ENCODE measurements at regions not wholly inside any gene's neighbourhood (a gene's known extent, or its start where the extent isn't known, plus 50 kb on each side); places are given as distances from the start of the nearest gene placed in this dataset.
A peak's percentile ranks its signal among the peaks of the same experiment; 100 is the strongest.

- intact Hi-C loops (cut with DNase I) = no loop called here
- DNase-seq = peak in 1 of 10 donors; percentile 28
These were observed 144.1 kb upstream of the IGSF21 start for GRCh38 chr1:17963513-17963912.

- intact Hi-C loops (cut with DNase I) = no loop called here
- DNase-seq = peak in 1 of 10 donors; percentile 41
These were observed 142.0 kb upstream of the IGSF21 start for GRCh38 chr1:17965515-17966100.

- intact Hi-C loops (cut with DNase I) = no loop called here
- peak; percentile 17 to 97 (median 80) for DNase-seq
These were observed 141.3 kb upstream of the IGSF21 start for GRCh38 chr1:17966341-17966740.

GRCh38 chr1:17967623-17968255, 139.9 kb upstream of the IGSF21 start:
- intact Hi-C loops (cut with DNase I) = no loop called here

GRCh38 chr1:17970757-17971156, 136.8 kb upstream of the IGSF21 start:
- DNase-seq = peak in 1 of 10 donors; percentile 12
- intact Hi-C loops (cut with DNase I) = no loop called here

More at GRCh38 chr1:17967623-17968255, 139.9 kb upstream of the IGSF21 start:
- peak in 3 of 10 donors; percentile 21 to 56 (median 26) for DNase-seq

- intact Hi-C loops (cut with DNase I) = no loop called here
- DNase-seq = peak in 1 of 10 donors; percentile 15
These were observed 133.9 kb upstream of the IGSF21 start for GRCh38 chr1:17973694-17974093.

GRCh38 chr1:17976854-17977253, 130.7 kb upstream of the IGSF21 start:
- intact Hi-C loops (cut with DNase I) = no loop called here
- no peak for DNase-seq

GRCh38 chr1:17978016-17978415, 129.6 kb upstream of the IGSF21 start:
- intact Hi-C loops (cut with DNase I) = no loop called here

GRCh38 chr1:17979815-17980214, 127.8 kb upstream of the IGSF21 start:
- intact Hi-C loops (cut with DNase I) = loop anchor here (10.0 kb wide), 1 partner anchor 125 kb away; the partner anchor contains the start of gene IGSF21
- peak in 1 of 10 donors; percentile 18 for DNase-seq

More at GRCh38 chr1:17978016-17978415, 129.6 kb upstream of the IGSF21 start:
- DNase-seq = peak in 1 of 10 donors; percentile 48

GRCh38 chr1:17982197-17982596, 125.4 kb upstream of the IGSF21 start:
- intact Hi-C loops (cut with DNase I) = loop anchor here (10.0 kb wide), 1 partner anchor 123 kb away; the partner anchor contains the start of gene IGSF21
- DNase-seq = no peak

- intact Hi-C loops (cut with DNase I) = loop anchor here (10.0 kb wide), 1 partner anchor 120 kb away; the partner anchor contains the start of gene IGSF21
- peak in 2 of 10 donors; percentile 18 to 36 for DNase-seq
These were observed 123.0 kb upstream of the IGSF21 start for GRCh38 chr1:17984583-17984982.

- DNase-seq = no peak
- intact Hi-C loops (cut with DNase I) = loop anchor here (10.0 kb wide), 1 partner anchor 119 kb away; the partner anchor contains the start of gene IGSF21
These were observed 121.4 kb upstream of the IGSF21 start for GRCh38 chr1:17986156-17986555.

- DNase-seq = no peak
- intact Hi-C loops (cut with DNase I) = no loop called here
These were observed 117.2 kb upstream of the IGSF21 start for GRCh38 chr1:17990401-17990800.

- no peak for DNase-seq
- intact Hi-C loops (cut with DNase I) = no loop called here
These were observed 115.6 kb upstream of the IGSF21 start for GRCh38 chr1:17991996-17992395.

- intact Hi-C loops (cut with DNase I) = no loop called here
- DNase-seq = no peak
These were observed 114.8 kb upstream of the IGSF21 start for GRCh38 chr1:17992800-17993199.

- intact Hi-C loops (cut with DNase I) = no loop called here
- peak in 2 of 10 donors; percentile 30 to 86 for DNase-seq
These were observed 113.6 kb upstream of the IGSF21 start for GRCh38 chr1:17994046-17994445.

- no peak for DNase-seq
- intact Hi-C loops (cut with DNase I) = no loop called here
These were observed 112.1 kb upstream of the IGSF21 start for GRCh38 chr1:17995480-17995879.

- intact Hi-C loops (cut with DNase I) = no loop called here
- no peak for DNase-seq
These were observed 108.7 kb upstream of the IGSF21 start for GRCh38 chr1:17998889-17999288.

GRCh38 chr1:17999884-18000283, 107.7 kb upstream of the IGSF21 start:
- intact Hi-C loops (cut with DNase I) = no loop called here
- no peak for DNase-seq

GRCh38 chr1:18001725-18002124, 105.9 kb upstream of the IGSF21 start:
- intact Hi-C loops (cut with DNase I) = no loop called here
- DNase-seq = no peak

- no peak for DNase-seq
- intact Hi-C loops (cut with DNase I) = no loop called here
These were observed 103.3 kb upstream of the IGSF21 start for GRCh38 chr1:18004278-18004677.

GRCh38 chr1:18005238-18005637, 102.4 kb upstream of the IGSF21 start:
- no peak for DNase-seq
- intact Hi-C loops (cut with DNase I) = no loop called here

Data from posterior cingulate gyrus (tissue), 11 donors.